ENCODE measurements at regions not wholly inside any gene's neighbourhood (a gene's known extent, or its start where the extent isn't known, plus 50 kb on each side); places are given as distances from the start of the nearest gene placed in this dataset.

DNA sequence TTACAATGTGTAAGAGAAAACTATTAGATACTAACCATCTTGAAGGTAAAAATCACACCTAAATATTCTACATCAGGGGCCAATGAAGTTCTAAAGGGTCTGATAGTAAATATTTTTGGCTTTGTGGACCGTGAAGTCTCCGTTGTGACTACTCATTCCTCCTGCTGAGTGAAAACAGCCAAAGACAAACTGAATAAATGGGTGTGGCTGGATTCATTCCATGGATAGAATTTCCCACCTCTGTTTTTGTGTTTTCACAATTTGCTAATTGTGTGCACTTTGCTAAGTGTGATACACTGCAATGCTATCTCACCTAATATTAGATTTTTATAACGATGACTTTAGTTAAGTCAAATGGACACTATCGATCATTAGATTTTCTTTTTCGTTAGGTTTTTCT, 1474.0 kb downstream of the PLA2G4A start:
- DNase-seq, result no peak
- intact Hi-C loops (cut with DNase I), result no loop called here

DNA sequence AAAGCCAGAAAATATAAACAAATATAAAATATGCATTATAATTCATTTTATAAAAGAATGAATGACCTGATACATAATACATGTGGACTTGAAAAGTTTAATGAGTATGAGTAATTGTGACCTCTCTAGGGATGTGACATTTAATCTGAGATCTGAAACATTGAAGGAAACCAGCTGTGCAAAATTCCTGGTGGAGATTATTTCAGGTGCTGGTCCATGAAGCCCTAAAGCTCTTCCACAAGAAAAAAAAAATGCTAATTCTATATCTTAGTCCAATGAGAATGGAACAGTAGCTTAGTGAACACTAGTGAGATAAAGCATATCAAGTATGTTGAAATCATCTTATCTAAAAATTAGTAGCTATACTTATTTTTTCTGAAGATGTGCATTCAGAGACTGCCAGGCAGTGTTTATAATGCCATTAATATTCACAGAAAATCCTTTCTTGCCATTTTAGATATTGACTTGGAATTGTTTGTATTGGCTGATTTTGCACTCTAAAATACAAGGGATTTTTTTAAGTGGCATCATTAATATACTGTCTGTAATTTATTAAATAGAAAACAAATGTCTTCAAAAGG, 1485.9 kb downstream of the PLA2G4A start:
- intact Hi-C loops (cut with DNase I), result no loop called here
- no peak for DNase-seq

- no peak for DNase-seq
- intact Hi-C loops (cut with DNase I), result no loop called here
Measured at GRCh38 chr1:188317894-188318293, 1489.1 kb downstream of the PLA2G4A start.

GRCh38 chr1:188325211-188325610, 1496.5 kb downstream of the PLA2G4A start:
- intact Hi-C loops (cut with DNase I), result no loop called here
- DNase-seq, result no peak

DNA sequence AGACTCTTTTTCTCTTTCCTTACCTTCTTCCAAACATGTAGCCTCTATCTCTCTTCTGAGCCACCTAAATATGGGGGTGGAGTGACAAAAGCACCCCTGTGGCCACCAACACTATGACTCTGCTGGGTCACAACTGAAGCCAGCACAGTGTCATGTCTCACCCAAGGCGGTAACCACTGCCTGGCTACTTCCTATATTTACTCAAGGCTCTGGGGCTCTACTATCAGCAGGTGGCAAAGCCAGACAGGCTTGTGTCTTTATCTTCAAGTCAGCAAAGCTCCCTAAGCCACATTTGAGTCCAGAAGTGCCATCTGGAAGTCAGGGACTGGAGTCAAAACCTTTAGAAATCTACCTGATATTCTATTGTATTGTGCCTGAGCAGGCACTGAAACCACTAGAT, 1515.2 kb downstream of the PLA2G4A start:
- no peak for DNase-seq
- intact Hi-C loops (cut with DNase I), result no loop called here

- intact Hi-C loops (cut with DNase I), result no loop called here
- DNase-seq, result no peak
Measured at GRCh38 chr1:188350104-188350503, 1521.4 kb downstream of the PLA2G4A start.

GRCh38 chr1:188355082-188355481, 1526.3 kb downstream of the PLA2G4A start:
- intact Hi-C loops (cut with DNase I), result no loop called here
- DNase-seq, result no peak

- intact Hi-C loops (cut with DNase I), result no loop called here
- DNase-seq, result no peak
Measured at GRCh38 chr1:188355847-188356246, 1527.1 kb downstream of the PLA2G4A start.

GRCh38 chr1:188359315-188359714, 1530.6 kb downstream of the PLA2G4A start:
- intact Hi-C loops (cut with DNase I), result no loop called here
- no peak for DNase-seq

DNA sequence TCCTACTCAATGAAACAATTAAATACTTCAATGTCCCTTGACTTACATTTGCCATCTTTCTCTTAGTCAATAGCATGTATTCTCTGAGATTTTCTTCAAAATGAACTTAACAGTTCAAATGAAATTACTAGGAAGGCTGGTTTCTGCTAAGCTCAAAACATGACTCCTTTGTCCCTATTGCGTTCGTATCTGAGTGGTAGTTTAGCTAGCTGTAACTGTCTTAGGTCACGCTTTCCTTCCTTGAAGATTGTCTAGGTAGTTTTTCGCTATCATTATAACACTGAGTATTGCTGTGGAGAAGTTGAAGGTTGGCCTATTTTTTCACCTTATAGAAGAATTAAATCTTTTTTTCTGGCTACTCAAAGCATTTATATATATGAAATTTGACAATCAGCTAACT, 1535.2 kb downstream of the PLA2G4A start:
- no peak for DNase-seq
- intact Hi-C loops (cut with DNase I), result no loop called here

- intact Hi-C loops (cut with DNase I), result no loop called here
- DNase-seq, result no peak
Measured at GRCh38 chr1:188364927-188365449, 1536.2 kb downstream of the PLA2G4A start.

DNA sequence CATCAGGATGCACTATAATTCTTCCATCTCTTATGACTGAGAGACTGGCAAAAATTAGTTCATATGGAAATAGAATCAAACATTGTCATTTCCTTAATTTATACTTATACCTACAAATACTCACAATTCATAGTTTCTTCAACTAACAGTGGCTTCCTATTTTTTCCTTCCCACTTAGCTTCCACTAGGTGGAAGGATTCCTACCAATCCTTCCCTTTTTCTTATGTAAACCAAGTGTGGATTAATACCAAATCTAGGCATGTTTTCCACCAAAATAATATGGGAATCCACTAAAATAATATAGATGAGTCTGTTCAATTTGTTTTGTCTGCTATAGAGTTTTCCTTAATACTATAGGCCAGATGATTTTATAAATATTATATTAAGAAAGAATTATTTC, 1537.1 kb downstream of the PLA2G4A start:
- no peak for DNase-seq
- intact Hi-C loops (cut with DNase I), result no loop called here

GRCh38 chr1:188367661-188368060, 1538.9 kb downstream of the PLA2G4A start:
- intact Hi-C loops (cut with DNase I), result no loop called here
- no peak for DNase-seq

- no peak for DNase-seq
- intact Hi-C loops (cut with DNase I), result no loop called here
Measured at GRCh38 chr1:188371295-188371806, 1542.6 kb downstream of the PLA2G4A start.

DNA sequence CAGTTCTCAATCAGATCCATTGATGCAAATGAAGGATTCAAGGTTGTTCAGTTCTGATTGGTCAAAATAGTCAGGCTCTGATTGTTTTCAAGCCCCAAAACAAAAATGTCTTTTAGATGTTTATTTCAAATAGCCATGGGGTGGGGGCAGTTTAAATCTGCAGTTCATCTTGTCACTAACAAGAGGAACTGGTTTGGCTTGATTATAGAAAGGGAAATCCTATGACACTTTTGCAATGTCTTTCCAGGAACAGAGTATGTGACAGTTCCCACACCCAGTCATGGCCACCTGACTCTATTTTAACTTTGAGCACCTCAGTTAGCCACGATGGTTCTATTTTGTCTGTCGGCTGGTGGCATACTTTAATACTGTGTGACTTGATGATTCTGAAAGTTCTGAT, 1544.1 kb downstream of the PLA2G4A start:
- intact Hi-C loops (cut with DNase I), result no loop called here

DNA sequence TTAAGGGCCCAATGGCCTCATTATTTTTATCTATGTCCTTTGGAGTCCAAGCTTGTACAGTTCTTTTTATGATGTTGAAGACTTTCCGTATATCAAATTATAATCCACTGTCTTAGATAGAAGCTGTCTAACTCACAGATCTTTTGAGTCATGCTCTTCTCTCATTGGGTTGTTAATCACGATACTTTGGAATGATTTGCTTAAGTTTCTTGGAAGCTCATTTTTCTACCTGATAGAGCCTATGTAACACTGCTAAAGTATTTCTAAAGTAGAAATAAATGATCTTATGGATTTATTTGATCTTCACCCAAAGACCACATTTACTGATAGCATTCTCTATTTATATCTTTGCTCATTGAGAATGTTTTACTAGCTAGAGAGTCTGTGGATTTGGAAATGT, 1554.1 kb downstream of the PLA2G4A start:
- no peak for DNase-seq
- intact Hi-C loops (cut with DNase I), result no loop called here

More for the DNA sequence above, 1544.1 kb downstream of the PLA2G4A start:
- no peak for DNase-seq

DNA sequence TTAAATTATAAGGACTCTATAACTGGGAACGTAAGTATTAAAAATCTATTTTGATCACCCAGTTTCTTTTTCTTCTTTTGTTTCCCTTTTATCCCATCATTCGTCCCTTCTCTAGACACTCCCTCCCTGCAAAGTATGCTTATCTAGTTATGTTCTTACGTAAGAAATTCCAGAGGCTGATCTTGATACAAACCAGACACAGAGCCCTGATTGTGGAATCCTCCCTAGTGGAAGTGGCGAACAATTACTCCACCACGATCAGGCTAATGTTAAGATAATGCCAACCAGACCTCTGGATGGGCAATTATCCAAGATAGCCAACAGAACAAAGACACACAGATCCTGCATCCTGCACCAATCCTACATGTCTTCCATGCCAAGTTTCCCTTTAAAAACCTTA, 1557.4 kb downstream of the PLA2G4A start:
- no peak for DNase-seq
- intact Hi-C loops (cut with DNase I), result no loop called here

GRCh38 chr1:188386666-188387065, 1557.9 kb downstream of the PLA2G4A start:
- DNase-seq, result no peak
- intact Hi-C loops (cut with DNase I), result no loop called here

DNA sequence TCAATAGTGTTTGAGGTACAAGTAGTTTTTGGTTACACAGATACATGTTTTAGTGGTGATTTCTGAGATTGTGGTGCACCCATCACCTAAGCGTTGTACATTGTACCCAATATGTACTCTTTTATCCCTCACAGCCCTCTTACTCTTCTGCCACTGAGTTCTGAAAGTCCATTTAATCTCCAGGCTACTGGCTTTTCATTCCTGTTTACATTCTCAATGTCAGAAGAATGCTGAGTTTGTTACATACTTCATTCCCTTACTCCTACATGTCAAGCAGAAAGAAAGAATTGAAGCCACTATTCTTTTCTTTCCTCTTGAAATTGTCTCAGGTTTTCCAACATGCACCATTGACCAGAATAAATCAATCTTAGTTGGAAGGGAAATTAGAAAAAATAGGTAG, 1565.9 kb downstream of the PLA2G4A start:
- intact Hi-C loops (cut with DNase I), result no loop called here
- no peak for DNase-seq

- DNase-seq, result no peak
- intact Hi-C loops (cut with DNase I), result no loop called here
Measured at GRCh38 chr1:188397521-188397920, 1568.8 kb downstream of the PLA2G4A start.

GRCh38 chr1:188402986-188403385, 1574.2 kb downstream of the PLA2G4A start:
- intact Hi-C loops (cut with DNase I), result no loop called here
- DNase-seq, result no peak

DNA sequence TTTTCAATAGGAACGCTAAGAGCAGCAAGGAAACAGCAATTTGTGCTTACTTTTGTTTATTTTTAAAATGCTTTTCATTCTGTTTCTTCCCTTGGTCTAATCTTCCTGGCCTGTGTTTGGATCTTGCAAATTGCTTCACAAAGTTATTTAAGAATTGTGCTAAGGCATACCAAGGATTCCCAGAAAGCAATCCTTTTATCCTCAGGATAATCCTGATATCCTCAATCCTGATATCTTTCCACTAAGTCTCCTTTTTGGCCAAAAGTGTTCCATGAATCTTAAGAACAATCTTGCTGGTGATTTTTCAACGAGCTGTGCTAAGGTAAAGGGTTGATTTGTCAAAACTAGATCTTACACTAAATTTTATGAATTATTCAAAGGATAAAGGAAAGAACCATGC, 1577.9 kb downstream of the PLA2G4A start:
- intact Hi-C loops (cut with DNase I), result no loop called here

DNA sequence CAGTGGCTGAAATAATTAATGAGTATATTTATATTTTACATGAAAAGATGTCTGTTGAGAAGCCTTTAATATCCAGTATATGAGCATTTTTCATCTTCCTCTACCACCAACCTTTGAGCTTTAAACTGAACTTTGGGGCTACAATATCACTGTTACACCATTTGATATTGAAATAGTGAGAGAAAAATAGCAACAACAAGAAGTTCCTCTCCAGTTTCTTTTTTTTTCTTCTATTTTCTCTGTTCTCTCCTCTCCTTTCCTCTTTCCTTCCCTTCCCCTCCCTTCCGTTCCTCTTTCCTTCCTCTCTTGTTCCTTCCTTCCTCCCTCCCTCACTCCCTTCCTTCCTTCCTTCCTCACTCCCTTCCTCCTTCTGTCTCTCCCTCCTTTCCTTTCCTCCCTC, 1591.4 kb downstream of the PLA2G4A start:
- intact Hi-C loops (cut with DNase I), result no loop called here

More for the DNA sequence above, 1577.9 kb downstream of the PLA2G4A start:
- no peak for DNase-seq

More for the DNA sequence above, 1591.4 kb downstream of the PLA2G4A start:
- no peak for DNase-seq
